ENCODE measurements at regions not wholly inside any gene's neighbourhood (a gene's known extent, or its start where the extent isn't known, plus 50 kb on each side); places are given as distances from the start of the nearest gene placed in this dataset.

DNA sequence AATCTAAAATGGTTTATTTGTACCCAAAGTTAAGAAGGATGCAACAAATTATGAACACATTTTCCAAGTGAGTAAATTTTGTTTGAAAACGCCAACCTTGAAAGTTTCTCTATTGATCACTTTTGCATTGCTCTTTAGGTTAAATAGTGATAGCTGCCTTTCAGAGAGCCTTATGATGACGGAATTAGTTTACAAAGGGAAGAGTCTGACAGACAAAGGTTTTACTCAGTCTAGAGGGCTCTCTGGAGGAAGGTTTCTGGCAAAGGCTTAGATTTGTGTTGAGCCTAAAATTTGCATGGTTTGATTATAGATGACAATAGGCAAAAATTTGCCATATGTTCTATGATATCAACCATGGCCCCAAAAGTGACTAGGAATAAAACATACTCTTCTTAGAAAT is 95.9 kb upstream of the RUNX1 start:
- no peak for TF ChIP-seq RAD21 (IDR thresholded peaks at IDR 0.05; ENCODE audit: low read depth)
- TF ChIP-seq, protein P1, sequence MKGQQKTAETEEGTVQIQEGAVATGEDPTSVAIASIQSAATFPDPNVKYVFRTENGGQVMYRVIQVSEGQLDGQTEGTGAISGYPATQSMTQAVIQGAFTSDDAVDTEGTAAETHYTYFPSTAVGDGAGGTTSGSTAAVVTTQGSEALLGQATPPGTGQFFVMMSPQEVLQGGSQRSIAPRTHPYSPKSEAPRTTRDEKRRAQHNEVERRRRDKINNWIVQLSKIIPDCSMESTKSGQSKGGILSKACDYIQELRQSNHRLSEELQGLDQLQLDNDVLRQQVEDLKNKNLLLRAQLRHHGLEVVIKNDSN (IDR thresholded peaks at IDR 0.05), result no peak

DNA sequence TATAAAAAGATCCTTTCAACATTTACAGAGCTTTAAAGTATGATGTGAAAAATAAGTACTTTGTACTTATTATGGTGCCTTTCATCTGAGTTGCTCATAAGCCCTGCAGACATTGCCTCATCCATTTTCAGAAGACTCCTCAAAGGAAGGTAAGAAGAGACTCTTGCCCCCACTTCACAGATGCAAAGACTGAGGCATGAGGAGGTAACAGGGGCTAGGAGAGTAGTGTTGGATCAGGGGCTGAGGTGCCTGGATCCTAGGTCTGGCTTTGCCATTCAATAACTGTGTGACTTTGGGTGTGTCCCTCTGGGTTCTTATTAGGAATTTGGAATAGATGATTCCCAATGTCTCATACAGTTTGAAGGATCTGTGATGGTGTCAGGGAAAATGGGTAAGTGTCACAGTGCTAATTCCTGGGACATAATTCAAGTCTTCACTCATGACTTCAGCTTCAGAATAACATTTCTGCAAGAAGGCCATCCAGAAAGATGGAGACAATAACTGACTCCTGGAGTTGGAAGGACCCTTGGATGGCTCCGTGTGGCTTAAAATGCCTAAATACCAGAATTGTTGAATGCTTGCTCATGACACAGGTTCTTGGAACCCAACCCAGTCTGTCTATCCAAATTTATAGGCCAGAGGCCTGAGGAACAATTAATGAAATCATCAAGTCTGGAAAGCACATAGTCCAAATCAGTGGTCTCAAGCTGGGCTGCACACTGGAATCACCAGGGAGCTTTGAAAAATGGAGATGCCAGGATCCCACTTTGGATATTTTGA is 93.1 kb upstream of the RUNX1 start:
- no peak for TF ChIP-seq CEBPB (IDR thresholded peaks at IDR 0.05)
- TF ChIP-seq, protein P1 (IDR thresholded peaks at IDR 0.05), result no peak
- TF ChIP-seq NFIC (IDR thresholded peaks at IDR 0.05), result no peak
- no peak for TF ChIP-seq EGR1 (IDR thresholded peaks at IDR 0.05)
- TF ChIP-seq FOXM1 (IDR thresholded peaks at IDR 0.05; ENCODE audit: borderline replicate concordance, low read depth), result no peak
- no peak for TF ChIP-seq TCF12 (IDR thresholded peaks at IDR 0.05; ENCODE audit: low read depth)
- TF ChIP-seq YY1 (IDR thresholded peaks at IDR 0.05; ENCODE audit: low read depth), result no peak
- TF ChIP-seq EP300 (IDR thresholded peaks at IDR 0.05; ENCODE audit: borderline replicate concordance), result no peak
- TF ChIP-seq, protein P2, sequence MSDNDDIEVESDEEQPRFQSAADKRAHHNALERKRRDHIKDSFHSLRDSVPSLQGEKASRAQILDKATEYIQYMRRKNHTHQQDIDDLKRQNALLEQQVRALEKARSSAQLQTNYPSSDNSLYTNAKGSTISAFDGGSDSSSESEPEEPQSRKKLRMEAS (IDR thresholded peaks at IDR 0.05), result no peak
- no peak for TF ChIP-seq RAD21 (IDR thresholded peaks at IDR 0.05; ENCODE audit: low read depth)

DNA sequence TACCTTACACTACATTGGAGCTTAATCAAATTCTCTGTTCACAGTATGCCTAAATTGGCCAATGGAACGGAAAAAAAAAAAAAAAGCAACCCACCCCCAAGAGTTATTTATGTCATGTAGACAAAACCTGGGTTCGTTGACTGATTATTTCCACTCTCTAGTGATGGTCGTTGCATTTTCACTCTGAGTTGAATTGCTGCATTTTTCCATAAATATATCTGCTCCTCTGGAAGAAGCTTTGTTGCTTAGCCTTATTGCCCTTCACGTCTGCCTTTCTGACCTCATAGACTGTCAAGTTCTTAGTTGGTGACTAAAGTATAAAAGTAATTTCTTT is 90.2 kb upstream of the RUNX1 start:
- no peak for TF ChIP-seq CREB1 (IDR thresholded peaks at IDR 0.05; ENCODE audit: low read depth)

DNA sequence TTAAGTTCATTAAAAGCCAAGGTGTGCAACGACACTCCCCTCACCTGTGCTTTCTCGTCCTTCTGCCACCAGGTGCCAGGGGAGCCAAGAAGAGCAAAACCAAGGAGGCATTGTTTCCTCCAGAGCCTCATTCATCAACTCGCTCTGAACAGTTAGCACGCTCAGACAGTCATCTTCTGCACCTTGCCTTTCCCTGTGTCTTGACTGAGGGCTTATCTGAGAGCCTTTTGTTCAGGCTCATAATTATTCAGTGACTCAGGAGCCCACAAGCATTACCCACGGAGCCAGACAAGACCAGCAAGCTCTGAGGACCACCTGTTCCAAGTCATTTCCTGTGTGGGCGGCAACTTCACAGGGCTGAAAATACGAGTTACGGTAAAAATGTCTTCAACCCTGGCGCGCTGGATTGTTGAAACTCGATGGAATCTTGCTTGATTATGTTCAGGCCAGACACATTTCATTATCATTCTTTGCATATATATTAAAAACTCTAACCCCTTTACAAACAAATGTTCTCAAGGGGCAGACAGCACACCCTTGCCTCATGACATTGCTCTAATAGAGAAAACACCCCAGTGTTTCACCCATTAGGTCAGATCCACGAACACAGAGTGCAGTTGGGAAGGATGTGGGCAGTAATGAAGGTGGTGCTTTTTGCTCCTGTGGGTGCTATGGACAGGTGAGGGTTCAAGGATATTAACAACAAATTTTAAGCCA is 89.7 kb upstream of the RUNX1 start:
- TF ChIP-seq, protein P1 (IDR thresholded peaks at IDR 0.05), result no peak
- no peak for TF ChIP-seq ZBTB7A (IDR thresholded peaks at IDR 0.05; ENCODE audit: low read depth)

DNA sequence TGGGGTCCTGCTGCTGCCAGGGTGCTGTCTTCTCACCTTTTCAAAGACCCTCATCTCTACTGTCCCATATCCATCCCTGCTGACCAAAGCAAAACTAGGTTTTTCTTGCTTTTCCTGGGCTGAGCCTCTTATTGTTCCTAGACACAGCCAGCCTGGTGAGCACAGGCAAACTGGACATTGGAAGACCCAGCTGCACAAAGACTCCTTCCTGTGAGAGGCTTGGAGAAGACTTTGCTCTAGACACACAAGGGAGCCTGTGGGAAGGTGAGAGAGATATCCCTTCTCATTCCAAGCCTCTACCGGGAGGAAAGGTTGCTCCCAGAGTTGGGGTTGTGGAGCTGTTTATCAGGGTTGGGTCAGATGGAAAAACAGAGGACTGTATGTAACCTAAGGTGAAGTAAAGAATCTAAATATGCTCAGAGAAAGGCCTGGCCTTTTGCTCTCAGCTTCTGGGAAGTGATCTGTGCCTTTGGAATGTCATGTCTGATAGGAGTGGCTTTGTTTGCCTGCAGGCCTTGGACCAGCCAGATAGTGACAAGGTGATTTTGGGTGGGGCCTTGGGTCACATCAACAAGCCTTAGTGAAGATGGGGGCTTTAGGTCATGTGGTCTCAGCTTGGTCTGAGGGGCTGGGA is 87.6 kb upstream of the RUNX1 start:
- TF ChIP-seq, protein P2 (IDR thresholded peaks at IDR 0.05), result no peak
- TF ChIP-seq TEAD4 (IDR thresholded peaks at IDR 0.05), result no peak
- no peak for TF ChIP-seq FOXM1 (IDR thresholded peaks at IDR 0.05; ENCODE audit: borderline replicate concordance, low read depth)
- no peak for TF ChIP-seq CEBPB (IDR thresholded peaks at IDR 0.05)
- TF ChIP-seq TAF1 (IDR thresholded peaks at IDR 0.05; ENCODE audit: low read depth), result no peak
- TF ChIP-seq CREB1 (IDR thresholded peaks at IDR 0.05; ENCODE audit: low read depth), result no peak
- no peak for TF ChIP-seq TCF12 (IDR thresholded peaks at IDR 0.05; ENCODE audit: low read depth)
- TF ChIP-seq ZBTB7A (IDR thresholded peaks at IDR 0.05; ENCODE audit: low read depth), result no peak
- TF ChIP-seq RAD21 (IDR thresholded peaks at IDR 0.05; ENCODE audit: low read depth), result no peak
- TF ChIP-seq, protein P3, sequence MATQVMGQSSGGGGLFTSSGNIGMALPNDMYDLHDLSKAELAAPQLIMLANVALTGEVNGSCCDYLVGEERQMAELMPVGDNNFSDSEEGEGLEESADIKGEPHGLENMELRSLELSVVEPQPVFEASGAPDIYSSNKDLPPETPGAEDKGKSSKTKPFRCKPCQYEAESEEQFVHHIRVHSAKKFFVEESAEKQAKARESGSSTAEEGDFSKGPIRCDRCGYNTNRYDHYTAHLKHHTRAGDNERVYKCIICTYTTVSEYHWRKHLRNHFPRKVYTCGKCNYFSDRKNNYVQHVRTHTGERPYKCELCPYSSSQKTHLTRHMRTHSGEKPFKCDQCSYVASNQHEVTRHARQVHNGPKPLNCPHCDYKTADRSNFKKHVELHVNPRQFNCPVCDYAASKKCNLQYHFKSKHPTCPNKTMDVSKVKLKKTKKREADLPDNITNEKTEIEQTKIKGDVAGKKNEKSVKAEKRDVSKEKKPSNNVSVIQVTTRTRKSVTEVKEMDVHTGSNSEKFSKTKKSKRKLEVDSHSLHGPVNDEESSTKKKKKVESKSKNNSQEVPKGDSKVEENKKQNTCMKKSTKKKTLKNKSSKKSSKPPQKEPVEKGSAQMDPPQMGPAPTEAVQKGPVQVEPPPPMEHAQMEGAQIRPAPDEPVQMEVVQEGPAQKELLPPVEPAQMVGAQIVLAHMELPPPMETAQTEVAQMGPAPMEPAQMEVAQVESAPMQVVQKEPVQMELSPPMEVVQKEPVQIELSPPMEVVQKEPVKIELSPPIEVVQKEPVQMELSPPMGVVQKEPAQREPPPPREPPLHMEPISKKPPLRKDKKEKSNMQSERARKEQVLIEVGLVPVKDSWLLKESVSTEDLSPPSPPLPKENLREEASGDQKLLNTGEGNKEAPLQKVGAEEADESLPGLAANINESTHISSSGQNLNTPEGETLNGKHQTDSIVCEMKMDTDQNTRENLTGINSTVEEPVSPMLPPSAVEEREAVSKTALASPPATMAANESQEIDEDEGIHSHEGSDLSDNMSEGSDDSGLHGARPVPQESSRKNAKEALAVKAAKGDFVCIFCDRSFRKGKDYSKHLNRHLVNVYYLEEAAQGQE (IDR thresholded peaks at IDR 0.05; ENCODE audit: low read depth), result no peak
- no peak for TF ChIP-seq EP300 (IDR thresholded peaks at IDR 0.05; ENCODE audit: borderline replicate concordance)
- TF ChIP-seq EGR1 (IDR thresholded peaks at IDR 0.05), result no peak
- TF ChIP-seq NFIC (IDR thresholded peaks at IDR 0.05), result no peak
- no peak for TF ChIP-seq YY1 (IDR thresholded peaks at IDR 0.05; ENCODE audit: low read depth)
- TF ChIP-seq, protein P1 (IDR thresholded peaks at IDR 0.05), result no peak

DNA sequence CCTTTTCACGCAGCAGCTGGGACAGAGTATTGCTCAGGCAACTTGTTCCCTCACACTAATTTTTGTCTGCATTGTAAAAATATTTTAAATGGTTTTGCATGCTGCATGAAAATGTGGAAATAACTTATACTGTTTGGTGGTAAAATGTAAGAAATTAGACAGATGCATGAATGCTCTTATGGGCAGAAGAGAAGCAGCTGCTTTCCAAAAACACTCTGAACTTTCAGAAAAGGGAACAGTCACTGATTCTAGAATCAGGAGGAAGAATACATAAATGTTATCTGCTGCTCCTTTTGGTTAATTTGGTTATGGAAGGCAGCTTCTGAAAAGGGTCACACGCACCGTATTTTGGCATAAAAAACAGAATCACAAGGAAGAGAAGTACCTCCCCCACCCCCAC is 87.0 kb upstream of the RUNX1 start:
- no peak for TF ChIP-seq YY1 (IDR thresholded peaks at IDR 0.05; ENCODE audit: low read depth)
- no peak for TF ChIP-seq TAF1 (IDR thresholded peaks at IDR 0.05; ENCODE audit: low read depth)
- TF ChIP-seq, protein P3 (IDR thresholded peaks at IDR 0.05; ENCODE audit: low read depth), result no peak
- TF ChIP-seq TEAD4 (IDR thresholded peaks at IDR 0.05), result no peak
- no peak for TF ChIP-seq CEBPB (IDR thresholded peaks at IDR 0.05)
- no peak for TF ChIP-seq CREB1 (IDR thresholded peaks at IDR 0.05; ENCODE audit: low read depth)
- no peak for TF ChIP-seq FOXM1 (IDR thresholded peaks at IDR 0.05; ENCODE audit: borderline replicate concordance, low read depth)
- no peak for TF ChIP-seq NFIC (IDR thresholded peaks at IDR 0.05)
- TF ChIP-seq ZBTB7A (IDR thresholded peaks at IDR 0.05; ENCODE audit: low read depth), result no peak
- no peak for TF ChIP-seq EGR1 (IDR thresholded peaks at IDR 0.05)
- no peak for TF ChIP-seq EP300 (IDR thresholded peaks at IDR 0.05; ENCODE audit: borderline replicate concordance)
- TF ChIP-seq, protein P1 (IDR thresholded peaks at IDR 0.05), result no peak
- TF ChIP-seq, protein P2 (IDR thresholded peaks at IDR 0.05), result no peak
- TF ChIP-seq RAD21 (IDR thresholded peaks at IDR 0.05; ENCODE audit: low read depth), result no peak

Data from Ishikawa (cell line).